Stimulated activated naive B cell treated with anti-CD40 and anti-IgM and Interleukin-4, amounts not matched to agents 10 μg/mL and 1 μg/mL and 100 μg/mL, for 72 hours (primary cell): ENCODE measurements at regions not wholly inside any gene's neighbourhood (a gene's known extent, or its start where the extent isn't known, plus 50 kb on each side); places are given as distances from the start of the nearest gene placed in this dataset.
"Not testable (repeated sequence)": the region's sequence is repeated elsewhere in the genome, so short reads cannot be mapped to it uniquely, and the experiment has no call there.

Experiments used
- ATAC-seq, 2 donors: fragments of 150-1000 bp; cut with Tn5 transposase; replicated peaks; 2 replicates each; pipeline ENCODE4 v1.10.0; 2021; ENCODE audit warnings: moderate library complexity in 1 of 2
- DNase-seq: peaks from one replicate; pipeline ENCODE4 v3.0.0; 2021
- H3K27ac Mint-ChIP-seq: one replicate; pipeline ENCODE4 v1.8.0; 2022; ENCODE audit warnings: mild to moderate bottlenecking, mixed read lengths
- H3K27me3 Mint-ChIP-seq, 2 donors: one replicate each; pipeline ENCODE4 v1.8.0; 2022; ENCODE audit warnings: mixed read lengths in 2 of 2
- H3K36me3 Mint-ChIP-seq, 2 donors: one replicate each; pipeline ENCODE4 v1.8.0; 2022; ENCODE audit warnings: mixed read lengths in 2 of 2, mild to moderate bottlenecking in 1 of 2
- H3K4me1 Mint-ChIP-seq, 2 donors: one replicate each; pipeline ENCODE4 v1.8.0; 2022; ENCODE audit warnings: mixed read lengths in 2 of 2, mild to moderate bottlenecking in 1 of 2
- H3K4me3 Mint-ChIP-seq, 2 donors: one replicate each; pipeline ENCODE4 v1.8.0; 2022; ENCODE audit warnings: mild to moderate bottlenecking in 2 of 2, mixed read lengths in 2 of 2, moderate library complexity in 1 of 2
- H3K9me3 Mint-ChIP-seq, 2 donors: one replicate each; pipeline ENCODE4 v1.8.0; 2022; ENCODE audit warnings: mixed read lengths in 2 of 2, mild to moderate bottlenecking in 1 of 2

GRCh38 chr3:82000773-82001172 is 239.3 kb upstream of the GBE1 start:
- Mint-ChIP-seq H3K36me3 (no peaks in the 10 kb centered on the region), H3K4me1 (no peaks in the 10 kb centered on the region), H3K27ac (no peak overlapping the region), H3K4me3 (no peak overlapping the region), H3K9me3 (peaks cover 0 to 2% of the 10 kb centered on the region in 2 donors), H3K27me3 (no peaks in the 10 kb centered on the region)
- DNase-seq, result no peak
- ATAC-seq, result no peak

GRCh38 chr3:82000350-82000749 is 238.9 kb upstream of the GBE1 start:
- H3K27ac Mint-ChIP-seq, result no peak overlapping the region
- H3K4me1 Mint-ChIP-seq, result no peaks in the 10 kb centered on the region
- ATAC-seq (no peak), DNase-seq (no peak)
- no peak overlapping the region for H3K4me3 Mint-ChIP-seq
- H3K27me3 Mint-ChIP-seq, result no peaks in the 10 kb centered on the region
- peaks cover 0 to 2% of the 10 kb centered on the region in 2 donors for H3K9me3 Mint-ChIP-seq
- no peaks in the 10 kb centered on the region for H3K36me3 Mint-ChIP-seq

DNA sequence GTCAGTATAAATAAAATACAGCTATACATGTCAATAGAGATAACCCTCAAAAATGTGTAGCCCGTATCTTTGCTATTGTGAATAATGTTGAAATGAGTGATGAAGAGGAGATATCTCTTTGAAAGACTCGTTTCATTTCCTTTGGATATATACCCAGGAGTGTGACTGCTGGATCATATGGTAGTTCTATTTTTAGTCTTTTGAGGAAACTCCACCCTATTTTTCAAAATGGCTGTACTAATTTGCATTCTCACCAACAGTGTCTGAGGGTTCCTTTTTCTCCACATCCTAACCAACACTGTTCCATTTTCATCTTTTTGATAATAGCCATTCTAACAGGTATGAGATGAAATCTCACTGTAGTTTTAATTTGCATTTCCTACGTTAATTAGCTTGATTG is 237.5 kb upstream of the GBE1 start:
- peaks cover 0 to 2% of the 10 kb centered on the region in 2 donors for H3K9me3 Mint-ChIP-seq
- H3K4me1 Mint-ChIP-seq, result no peaks in the 10 kb centered on the region
- H3K4me3 Mint-ChIP-seq, result no peak overlapping the region
- no peaks in the 10 kb centered on the region for H3K27me3 Mint-ChIP-seq
- no peak for ATAC-seq
- H3K27ac Mint-ChIP-seq, result no peak overlapping the region
- DNase-seq, result no peak
- no peaks in the 10 kb centered on the region for H3K36me3 Mint-ChIP-seq

DNA sequence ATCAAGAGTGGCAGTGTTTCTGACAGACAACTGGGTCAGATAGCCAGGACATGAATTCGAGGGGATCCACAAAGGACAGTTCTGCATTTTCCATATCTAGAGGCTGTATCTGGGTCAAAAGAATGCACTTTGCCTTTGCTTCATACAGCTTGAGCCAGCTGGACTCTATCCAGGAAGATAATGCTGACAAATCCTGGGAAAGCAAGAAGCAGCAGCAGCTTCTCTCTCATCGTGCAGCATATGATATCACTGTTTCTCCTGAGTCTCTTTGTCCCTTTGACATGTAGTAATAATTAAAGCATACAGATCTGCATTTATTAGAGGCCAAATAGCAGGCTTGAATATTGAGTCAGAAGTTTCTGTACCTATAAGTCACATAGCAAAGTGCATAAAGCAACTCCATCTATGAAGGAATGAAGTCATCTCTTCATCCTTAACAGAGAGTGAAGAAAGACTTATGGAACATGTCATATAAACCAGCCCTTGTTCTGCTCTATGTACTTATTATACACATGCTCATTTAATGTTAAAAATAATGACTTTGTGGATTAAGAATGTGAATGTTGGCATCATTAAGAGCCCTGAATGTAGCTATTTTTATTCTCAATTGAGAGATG is 236.8 kb upstream of the GBE1 start:
- Mint-ChIP-seq H3K36me3 (no peaks in the 10 kb centered on the region), H3K27ac (no peak overlapping the region), H3K4me3 (no peak overlapping the region), H3K27me3 (no peaks in the 10 kb centered on the region), H3K4me1 (no peaks in the 10 kb centered on the region), H3K9me3 (peaks cover 0 to 2% of the 10 kb centered on the region in 2 donors)
- no peak for DNase-seq
- no peak for ATAC-seq

DNA sequence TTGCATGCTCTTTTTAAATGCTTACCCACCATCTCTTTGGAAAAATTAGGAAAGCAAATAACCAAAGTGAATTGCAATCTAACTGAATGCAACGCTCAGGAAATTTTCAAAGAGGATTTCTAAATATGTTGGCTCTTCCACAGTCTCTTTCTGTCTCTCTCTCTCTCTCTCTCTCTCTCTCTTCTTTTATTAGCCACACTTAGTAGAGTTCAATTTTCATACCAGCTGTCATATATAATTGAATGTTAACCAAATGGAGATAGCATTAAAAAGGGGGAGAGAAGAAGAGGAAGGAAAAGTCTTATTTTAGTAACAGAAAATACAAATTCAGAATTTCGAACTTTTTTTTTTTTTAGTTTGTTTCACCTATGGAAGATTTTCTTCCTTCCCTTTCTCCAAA is 235.9 kb upstream of the GBE1 start:
- DNase-seq, result no peak
- H3K27ac Mint-ChIP-seq, result no peak overlapping the region
- H3K36me3 Mint-ChIP-seq, result no peaks in the 10 kb centered on the region
- H3K4me3 Mint-ChIP-seq, result no peak overlapping the region
- no peaks in the 10 kb centered on the region for H3K27me3 Mint-ChIP-seq
- no peaks in the 10 kb centered on the region for H3K4me1 Mint-ChIP-seq
- ATAC-seq, result no peak
- peaks cover 0 to 2% of the 10 kb centered on the region in 2 donors for H3K9me3 Mint-ChIP-seq

DNA sequence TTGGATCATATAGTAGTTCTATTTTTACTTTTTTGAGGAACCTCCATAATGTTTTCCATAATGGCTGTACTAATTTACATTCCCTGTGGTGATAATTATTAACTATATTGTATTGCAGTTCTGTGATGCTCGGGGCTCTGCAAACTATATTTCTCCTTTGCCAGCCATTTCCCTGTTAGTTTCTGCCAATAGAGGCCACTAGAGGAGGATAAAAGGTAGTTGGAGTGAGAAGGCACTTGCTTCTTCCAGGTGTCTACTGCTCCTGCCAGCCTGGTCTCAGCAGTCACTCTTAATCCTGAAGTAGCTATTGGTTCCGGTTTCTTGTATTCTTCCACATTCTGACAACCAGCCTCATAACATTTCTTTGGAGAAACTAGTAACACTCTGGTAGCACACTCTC is 233.9 kb upstream of the GBE1 start:
- DNase-seq (no peak), ATAC-seq (no peak)
- H3K27me3 Mint-ChIP-seq, result no peaks in the 10 kb centered on the region
- H3K9me3 Mint-ChIP-seq, result peaks cover 0 to 2% of the 10 kb centered on the region in 2 donors
- H3K36me3 Mint-ChIP-seq, result no peaks in the 10 kb centered on the region
- H3K27ac Mint-ChIP-seq, result no peak overlapping the region
- no peak overlapping the region for H3K4me3 Mint-ChIP-seq
- H3K4me1 Mint-ChIP-seq, result no peaks in the 10 kb centered on the region

- ATAC-seq, result no peak
- Mint-ChIP-seq H3K36me3 (no peaks in the 10 kb centered on the region), H3K4me3 (no peak overlapping the region)
These were observed 228.3 kb upstream of the GBE1 start for GRCh38 chr3:81989758-81990157.

GRCh38 chr3:81989274-81989673 is 227.8 kb upstream of the GBE1 start:
- no peak for DNase-seq
- no peak overlapping the region for H3K27ac Mint-ChIP-seq
- H3K4me3 Mint-ChIP-seq, result no peak overlapping the region
- H3K36me3 Mint-ChIP-seq, result no peaks in the 10 kb centered on the region
- no peaks in the 10 kb centered on the region for H3K4me1 Mint-ChIP-seq
- ATAC-seq, result no peak
- no peaks in the 10 kb centered on the region for H3K27me3 Mint-ChIP-seq
- H3K9me3 Mint-ChIP-seq, result no peaks in the 10 kb centered on the region

More at GRCh38 chr3:81989758-81990157, 228.3 kb upstream of the GBE1 start:
- Mint-ChIP-seq H3K27me3 (no peaks in the 10 kb centered on the region), H3K27ac (no peak overlapping the region), H3K9me3 (no peaks in the 10 kb centered on the region), H3K4me1 (no peaks in the 10 kb centered on the region)
- DNase-seq, result no peak

GRCh38 chr3:81987412-81987811 is 226.0 kb upstream of the GBE1 start:
- H3K27ac Mint-ChIP-seq, H3K36me3 Mint-ChIP-seq, H3K4me1 Mint-ChIP-seq, ATAC-seq, H3K27me3 Mint-ChIP-seq, DNase-seq, H3K9me3 Mint-ChIP-seq, H3K4me3 Mint-ChIP-seq: not testable (repeated sequence)

DNA sequence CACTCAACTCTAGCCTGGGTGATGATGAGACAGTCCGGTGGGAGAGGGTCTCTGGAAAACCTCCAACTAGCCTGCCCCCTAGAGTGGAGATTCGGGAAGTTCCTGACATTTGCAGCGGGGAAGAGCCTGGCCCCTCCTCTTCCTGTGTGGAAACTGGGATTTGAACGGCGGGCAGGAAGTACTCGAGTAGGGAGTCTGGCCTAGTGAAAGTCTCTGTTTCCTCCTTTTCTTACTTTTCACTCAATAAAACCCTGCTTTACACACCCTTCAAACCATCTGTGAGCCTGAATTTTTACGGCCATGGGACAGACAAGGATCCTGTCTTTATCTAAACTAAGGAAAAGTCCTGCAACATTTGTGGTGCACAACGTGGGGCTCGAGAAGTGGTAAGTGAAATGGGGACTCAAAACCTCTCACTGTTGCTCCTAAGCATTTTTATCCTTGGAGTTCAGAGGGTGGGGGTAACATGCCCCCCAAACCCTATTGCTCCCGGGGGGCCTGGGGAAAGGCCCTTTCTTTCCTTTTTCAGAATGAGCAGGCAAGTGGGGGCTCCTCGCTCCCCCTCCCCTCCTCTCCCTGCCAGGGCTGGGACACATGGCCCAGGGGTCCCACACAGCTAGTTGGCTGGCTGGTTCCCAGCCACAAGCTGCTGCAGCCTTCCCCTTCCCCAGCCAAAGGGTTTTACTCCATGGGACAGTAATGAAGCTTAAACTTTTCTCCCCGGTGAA is 224.7 kb upstream of the GBE1 start:
- H3K4me1 Mint-ChIP-seq, result no peaks in the 10 kb centered on the region
- H3K27ac Mint-ChIP-seq, result no peak overlapping the region
- H3K4me3 Mint-ChIP-seq, result no peak overlapping the region
- no peaks in the 10 kb centered on the region for H3K27me3 Mint-ChIP-seq
- H3K9me3 Mint-ChIP-seq, result no peaks in the 10 kb centered on the region
- no peak for ATAC-seq
- DNase-seq, result no peak
- H3K36me3 Mint-ChIP-seq, result no peaks in the 10 kb centered on the region

DNA sequence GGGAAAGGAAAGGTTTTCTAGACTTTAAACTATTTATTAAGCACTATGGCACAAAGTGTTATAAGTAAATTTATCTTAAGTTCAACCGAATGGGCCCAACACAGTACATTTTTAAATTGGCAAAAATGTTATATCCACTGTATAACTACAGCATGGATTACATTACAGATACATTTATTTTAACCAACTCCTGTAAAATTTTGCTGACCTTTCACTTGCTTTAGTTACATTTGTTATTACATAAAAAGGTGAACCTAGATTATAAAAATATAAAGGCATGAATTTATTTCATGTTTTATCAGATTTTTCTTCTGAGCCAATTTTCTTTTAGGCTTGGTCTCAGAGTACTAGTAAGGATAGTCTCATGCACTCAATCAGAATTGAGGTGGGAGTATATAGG is 221.9 kb upstream of the GBE1 start:
- no peaks in the 10 kb centered on the region for H3K27me3 Mint-ChIP-seq
- DNase-seq, result no peak
- H3K4me1 Mint-ChIP-seq, result no peaks in the 10 kb centered on the region
- no peak overlapping the region for H3K27ac Mint-ChIP-seq
- no peak for ATAC-seq
- H3K36me3 Mint-ChIP-seq, result no peaks in the 10 kb centered on the region
- H3K4me3 Mint-ChIP-seq, result no peak overlapping the region
- H3K9me3 Mint-ChIP-seq, result no peaks in the 10 kb centered on the region

GRCh38 chr3:81980596-81981494 is 219.4 kb upstream of the GBE1 start:
- ATAC-seq, result no peak
- Mint-ChIP-seq H3K4me1 (no peaks in the 10 kb centered on the region), H3K36me3 (no peaks in the 10 kb centered on the region), H3K27me3 (no peaks in the 10 kb centered on the region), H3K27ac (no peak overlapping the region), H3K4me3 (no peak overlapping the region), H3K9me3 (no peaks in the 10 kb centered on the region)
- no peak for DNase-seq

GRCh38 chr3:81974751-81975150 is 213.3 kb upstream of the GBE1 start:
- no peaks in the 10 kb centered on the region for H3K4me1 Mint-ChIP-seq
- ATAC-seq (no peak), DNase-seq (no peak)
- H3K4me3 Mint-ChIP-seq, result no peak overlapping the region
- H3K27ac Mint-ChIP-seq, result no peak overlapping the region
- no peaks in the 10 kb centered on the region for H3K36me3 Mint-ChIP-seq
- H3K27me3 Mint-ChIP-seq, result no peaks in the 10 kb centered on the region
- H3K9me3 Mint-ChIP-seq, result peaks cover 0 to 4% of the 10 kb centered on the region in 2 donors

- Mint-ChIP-seq H3K4me1 (no peaks in the 10 kb centered on the region), H3K27me3 (no peaks in the 10 kb centered on the region), H3K27ac (no peak overlapping the region), H3K4me3 (no peak overlapping the region), H3K9me3 (peaks cover 0 to 4% of the 10 kb centered on the region in 2 donors), H3K36me3 (no peaks in the 10 kb centered on the region)
- ATAC-seq (no peak), DNase-seq (no peak)
These were observed 207.2 kb upstream of the GBE1 start for GRCh38 chr3:81968658-81969057.

- Mint-ChIP-seq H3K27me3 (no peaks in the 10 kb centered on the region), H3K9me3 (peaks cover 0 to 4% of the 10 kb centered on the region in 2 donors), H3K27ac (no peak overlapping the region), H3K4me3 (no peak overlapping the region), H3K4me1 (no peaks in the 10 kb centered on the region), H3K36me3 (no peaks in the 10 kb centered on the region)
- ATAC-seq, result no peak
- DNase-seq, result no peak
These were observed 205.9 kb upstream of the GBE1 start for GRCh38 chr3:81967393-81967792.
